B cell (primary cell): ENCODE measurements at regions not wholly inside any gene's neighbourhood (a gene's known extent, or its start where the extent isn't known, plus 50 kb on each side); places are given as distances from the start of the nearest gene placed in this dataset.
"Not testable (repeated sequence)": the region's sequence is repeated elsewhere in the genome, so short reads cannot be mapped to it uniquely, and the experiment has no call there.

Experiments used
- ATAC-seq: fragments of 200-7000 bp; cut with Tn5 transposase; one replicate; pipeline ENCODE4 v1.10.0; 2021; ENCODE audit warnings: low read depth, mild to moderate bottlenecking, moderate number of reproducible peaks, moderate library complexity
- CTCF ChIA-PET: fragments of 350-600 bp; sonication (Branson Sonifier 250); formaldehyde crosslinking; loops from one replicate; lab custom pipeline; 2021; ENCODE audit warnings: antibody characterized with exemption, inconsistent platforms; lab: Charles Lee
- POLR2A ChIA-PET: fragments of 350-600 bp; sonication (Branson Sonifier 250); formaldehyde crosslinking; loops from one replicate; lab custom pipeline; 2021; ENCODE audit warnings: antibody characterized with exemption; lab: Charles Lee
- DNase-seq: peaks from one replicate; pipeline ENCODE4 v3.0.0; 2013
- H2AFZ ChIP-seq: 2 replicates; pipeline ENCODE4 v1.6.1; 2012; ENCODE audit warnings: mild to moderate bottlenecking, low read depth, low read length; ENCODE audit not compliant: insufficient read depth, poor library complexity, severe bottlenecking
- H3K27ac ChIP-seq, 2 donors: 1 replicate in 1 of 2; 2 replicates in 1 of 2; pipeline ENCODE4 v1.5.1; 2012 to 2013; ENCODE audit warnings: low read length in 2 of 2, mild to moderate bottlenecking in 2 of 2, moderate library complexity in 1 of 2
- H3K27me3 ChIP-seq, 4 experiments: fragments of 200-600 bp in 1 of 4; sonication (generic) in 1 of 4; replicated peaks in 1 of 4; 1 replicate in 2 of 4; 2 replicates in 2 of 4; pipeline versions ENCODE4 v1.6.1 to v1.7.0; 2013 to 2016; ENCODE audit warnings: low read length in 3 of 4, mild to moderate bottlenecking in 2 of 4, mixed read lengths in 1 of 4, moderate library complexity in 1 of 4; ENCODE audit not compliant: insufficient read depth in 4 of 4, control insufficient read depth in 3 of 4; ENCODE audit errors: control extremely low read depth in 1 of 4
- H3K36me3 ChIP-seq, 2 experiments: replicated peaks in 1 of 2; 1 replicate in 1 of 2; 2 replicates in 1 of 2; pipeline versions ENCODE4 v1.6.1 to v1.7.1; 2013; ENCODE audit warnings: low read length in 1 of 2; ENCODE audit not compliant: insufficient read depth in 2 of 2, control insufficient read depth in 1 of 2; ENCODE audit errors: control extremely low read depth in 1 of 2, extremely low read depth in 1 of 2
- H3K4me1 ChIP-seq, 2 donors: fragments of 200-600 bp in 1 of 2; sonication (generic) in 1 of 2; 1 replicate in 1 of 2; 2 replicates in 1 of 2; pipeline versions ENCODE4 v1.5.1 to v1.6.1; 2013 to 2017; ENCODE audit warnings: low read length in 2 of 2; ENCODE audit not compliant: control insufficient read depth in 2 of 2, insufficient read depth in 2 of 2
- H3K4me2 ChIP-seq: replicated peaks from 2 replicates; pipeline ENCODE3; 2012; ENCODE audit warnings: mild to moderate bottlenecking, low read depth, low read length; ENCODE audit not compliant: poor library complexity, severe bottlenecking
- H3K4me3 ChIP-seq, 5 experiments: fragments of 200-600 bp in 1 of 5; sonication (generic) in 1 of 5; 1 replicate in 3 of 5; 2 replicates in 2 of 5; pipeline versions ENCODE4 v1.5.1 to v1.7.0; 2011 to 2016; ENCODE audit warnings: low read length in 4 of 5, mild to moderate bottlenecking in 4 of 5, low read depth in 2 of 5, control low read depth in 1 of 5, moderate library complexity in 1 of 5; ENCODE audit not compliant: insufficient read depth in 1 of 5; ENCODE audit errors: control extremely low read depth in 1 of 5, extremely low read depth in 1 of 5
- H3K79me2 ChIP-seq: fragments of 200-600 bp; sonication (generic); one replicate; pipeline ENCODE4 v1.6.0; 2016; ENCODE audit warnings: low read length; ENCODE audit not compliant: control insufficient read depth, insufficient read depth
- H3K9ac ChIP-seq: fragments of 200-600 bp; sonication (generic); 2 replicates; pipeline ENCODE4 v1.6.1; 2017; ENCODE audit warnings: mild to moderate bottlenecking, low read length, moderate library complexity
- H3K9me3 ChIP-seq, 3 donors: one replicate each; pipeline versions ENCODE4 v1.6.1 to v1.7.1; 2013; ENCODE audit warnings: low read length in 2 of 3; ENCODE audit not compliant: control insufficient read depth in 2 of 3, insufficient read depth in 1 of 3; ENCODE audit errors: control extremely low read depth in 1 of 3
- H4K20me1 ChIP-seq: 2 replicates; pipeline ENCODE4 v1.6.0; 2012; ENCODE audit warnings: mild to moderate bottlenecking, low read length; ENCODE audit not compliant: insufficient read depth, control insufficient read depth, poor library complexity, severe bottlenecking
- H3K27ac Mint-ChIP-seq: one replicate; pipeline ENCODE4 v1.8.0; 2021; ENCODE audit warnings: mixed read lengths
- H3K27me3 Mint-ChIP-seq: one replicate; pipeline ENCODE4 v1.8.0; 2021; ENCODE audit warnings: mixed read lengths
- H3K4me1 Mint-ChIP-seq: one replicate; pipeline ENCODE4 v1.8.0; 2021; ENCODE audit warnings: mixed read lengths
- H3K4me3 Mint-ChIP-seq: one replicate; pipeline ENCODE4 v1.8.0; 2021; ENCODE audit warnings: mixed read lengths
- H3K9me3 Mint-ChIP-seq: one replicate; pipeline ENCODE4 v1.8.0; 2022; ENCODE audit warnings: mixed read lengths; ENCODE audit not compliant: insufficient read depth
- WGBS: methylation state at CpG from one replicate; pipeline ENCODE4 v1.1.5; 2013; ENCODE audit warnings: missing lambda C conversion rate; ENCODE audit not compliant: insufficient coverage; 5-methylcytosine and 5-hydroxymethylcytosine counted together
- intact Hi-C: fragments of 100-400 bp; cut with micrococcal nuclease; formaldehyde crosslinking; loops from one replicate; pipeline ENCODE4 v1.10.0; 2022

DNA sequence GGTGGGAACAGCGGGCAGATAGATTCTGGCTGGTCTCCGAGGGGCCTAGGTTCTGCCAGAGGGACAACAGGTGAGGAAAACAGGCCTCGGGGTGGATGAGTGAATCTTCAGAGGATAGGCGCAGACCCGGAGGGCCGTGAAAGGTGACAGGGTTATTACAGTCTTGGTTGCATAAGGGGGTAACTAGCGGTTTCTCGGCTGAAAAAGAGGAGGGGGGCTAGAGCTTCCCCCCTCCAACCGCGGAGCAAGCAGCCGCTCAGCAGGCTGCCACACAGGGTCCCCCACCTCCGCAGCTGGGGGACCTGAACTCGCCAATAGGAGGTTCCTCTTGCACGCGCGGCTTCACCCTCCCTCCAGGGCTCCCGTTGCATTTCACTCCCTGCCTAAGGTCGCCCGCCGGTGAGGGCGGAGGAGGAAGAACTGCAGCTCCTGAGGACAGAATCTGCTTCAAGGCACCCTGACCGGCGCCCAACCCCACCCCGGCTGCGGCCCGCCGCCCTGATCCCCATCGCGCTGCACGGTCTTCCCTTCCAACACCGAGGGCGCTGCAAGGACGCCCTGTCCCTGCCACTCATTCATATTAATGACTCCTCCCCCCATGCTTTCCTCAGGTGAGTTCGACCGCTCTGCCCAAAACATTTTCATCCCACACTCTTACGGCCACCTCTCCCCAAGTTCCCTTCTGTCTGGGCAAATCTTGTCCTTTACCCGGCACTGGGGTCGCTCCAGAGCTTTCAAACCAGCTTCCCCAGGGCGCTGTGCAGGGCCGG, 174.3 kb downstream of the SPATA31A6 start:
- 92% methylated on average over 4 of the region's 40 CpGs for WGBS

GRCh38 chr9:42358626-42359247, 175.3 kb downstream of the SPATA31A6 start:
- H3K79me2 ChIP-seq, H3K27ac ChIP-seq, H3K4me3 Mint-ChIP-seq, intact Hi-C loops, H3K9ac ChIP-seq, H3K4me1 ChIP-seq, ATAC-seq, H3K4me2 ChIP-seq, DNase-seq, H3K9me3 Mint-ChIP-seq, H4K20me1 ChIP-seq, CTCF ChIA-PET, H3K27ac Mint-ChIP-seq, H3K27me3 ChIP-seq, H3K36me3 ChIP-seq, POLR2A ChIA-PET, H2AFZ ChIP-seq, H3K9me3 ChIP-seq: not testable (repeated sequence)
- WGBS: 0% methylated on average over 1 of the region's 2 CpGs
- peak overlapping the region in 1 of 5 experiments; percentile 21 for H3K4me3 ChIP-seq
- peaks cover 15% of the 10 kb centered on the region for H3K27me3 Mint-ChIP-seq
- H3K4me1 Mint-ChIP-seq: peaks cover 11% of the 10 kb centered on the region

More for the DNA sequence above, 174.3 kb downstream of the SPATA31A6 start:
- CTCF ChIA-PET, H3K9me3 Mint-ChIP-seq, H3K4me1 ChIP-seq, intact Hi-C loops, H3K9ac ChIP-seq, H2AFZ ChIP-seq, DNase-seq, H3K4me2 ChIP-seq, H3K79me2 ChIP-seq, H3K27ac ChIP-seq, H4K20me1 ChIP-seq, POLR2A ChIA-PET, H3K36me3 ChIP-seq, H3K9me3 ChIP-seq, ATAC-seq, H3K27ac Mint-ChIP-seq, H3K4me3 ChIP-seq, H3K27me3 ChIP-seq: not testable (repeated sequence)
- peak overlapping the region; percentile 56 for H3K4me3 Mint-ChIP-seq
- peaks cover 11% of the 10 kb centered on the region for H3K4me1 Mint-ChIP-seq
- peaks cover 13% of the 10 kb centered on the region for H3K27me3 Mint-ChIP-seq

DNA sequence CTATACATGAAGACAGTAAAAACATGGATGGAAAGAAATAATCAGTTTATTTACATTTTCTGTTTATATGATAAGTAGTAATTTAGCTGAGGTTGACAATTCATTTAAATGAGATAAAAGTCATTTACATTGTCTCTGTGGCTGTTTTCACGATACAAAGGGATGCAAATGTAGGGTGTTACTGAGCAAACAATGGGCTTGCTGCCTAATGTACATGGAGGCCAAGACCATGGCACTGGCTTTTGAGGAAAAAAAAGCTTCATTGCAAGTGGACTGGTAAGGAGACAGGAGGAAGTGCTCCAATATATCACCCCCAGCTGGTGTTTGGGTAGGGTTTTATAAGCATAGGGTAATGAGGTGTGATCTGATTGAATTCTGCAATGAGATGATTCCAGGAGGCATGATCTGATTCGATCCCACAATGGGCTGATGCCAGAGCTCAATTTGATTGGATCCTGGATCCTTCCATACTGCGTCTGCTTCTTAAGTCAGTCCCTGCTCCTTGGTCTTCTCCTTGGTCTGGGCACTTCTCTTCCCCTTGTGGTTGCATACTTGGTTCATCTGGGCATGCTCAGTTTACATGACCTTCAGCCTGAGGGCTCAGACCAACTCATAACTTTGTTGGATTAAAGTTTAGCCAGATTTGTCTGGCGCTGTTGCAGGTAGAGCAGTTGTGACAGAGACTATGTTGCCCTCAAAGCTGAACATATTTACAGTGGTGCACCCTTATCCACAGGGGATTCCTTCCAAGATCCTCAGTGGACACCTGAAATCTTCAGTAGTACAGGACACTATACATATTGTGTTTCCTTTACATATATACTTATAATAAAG, 181.2 kb downstream of the SPATA31A6 start:
- H3K4me2 ChIP-seq, H2AFZ ChIP-seq, H3K79me2 ChIP-seq, H3K27me3 Mint-ChIP-seq, H3K9me3 ChIP-seq, H3K4me3 ChIP-seq, H3K9me3 Mint-ChIP-seq, intact Hi-C loops, H3K4me1 Mint-ChIP-seq, H3K27ac Mint-ChIP-seq, H3K9ac ChIP-seq, H3K36me3 ChIP-seq, CTCF ChIA-PET, POLR2A ChIA-PET, H3K27me3 ChIP-seq, ATAC-seq, H4K20me1 ChIP-seq, H3K4me1 ChIP-seq, H3K27ac ChIP-seq, H3K4me3 Mint-ChIP-seq, DNase-seq: not testable (repeated sequence)
- no CpG with 5 or more reads among the region's 4 CpGs for WGBS
